ENCODE measurements at regions not wholly inside any gene's neighbourhood (a gene's known extent, or its start where the extent isn't known, plus 50 kb on each side); places are given as distances from the start of the nearest gene placed in this dataset. TPM values are rescaled to one million over a fixed set of nuclear protein-coding genes. Genes with fewer than 3 reads are reported as not detected.

- Histone ChIP-seq H3K4me3 (ENCODE audit: low read depth, low read length) (no peak overlapping the region), H3K36me3 (ENCODE audit: control insufficient read depth, insufficient read depth, low read length) (no peaks in the 10 kb centered on the region), H3K9me3 (ENCODE audit: control insufficient read depth, insufficient read depth, low read length) (peaks cover 8% of the 10 kb centered on the region), H3K4me1 (ENCODE audit: control insufficient read depth, insufficient read depth, low read length) (no peaks in the 10 kb centered on the region), H3K27me3 (ENCODE audit: control insufficient read depth, insufficient read depth, low read length) (no peaks in the 10 kb centered on the region), H3K27ac (ENCODE audit: low read depth, low read length) (no peak overlapping the region)
- DNase-seq (ENCODE audit: low read depth in 4 of 6, low spot score in 6 of 6), result no peak
These were observed 205.3 kb downstream of the CD109 start for GRCh38 chr6:73901311-73901710.

DNA sequence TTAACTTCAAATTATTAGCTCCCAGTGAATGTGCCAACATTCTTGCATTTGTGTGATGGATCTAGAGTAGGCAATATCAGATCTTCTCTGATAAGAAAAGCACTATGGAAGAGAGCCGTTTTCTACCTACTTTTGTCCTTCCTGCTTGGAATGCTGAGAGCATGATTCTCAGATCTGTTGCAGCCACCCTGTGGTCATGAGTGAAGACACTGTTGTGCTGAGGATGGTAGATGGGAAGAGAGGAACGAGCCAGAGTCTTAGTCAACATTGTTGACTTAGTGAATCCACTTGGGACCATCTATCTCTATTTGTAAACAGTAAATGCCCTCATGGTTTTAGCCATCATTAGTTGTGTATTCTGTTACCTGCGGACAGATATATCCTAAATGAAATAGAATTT, 202.6 kb downstream of the CD109 start:
- H3K9me3 ChIP-seq (ENCODE audit: control insufficient read depth, insufficient read depth, low read length), result peaks cover 8% of the 10 kb centered on the region
- WGBS (ENCODE audit: insufficient coverage), result 80% methylated on average over 1 of the region's 3 CpGs
- no peaks in the 10 kb centered on the region for H3K4me1 ChIP-seq (ENCODE audit: control insufficient read depth, insufficient read depth, low read length)
- H3K36me3 ChIP-seq (ENCODE audit: control insufficient read depth, insufficient read depth, low read length), result no peaks in the 10 kb centered on the region
- no peak overlapping the region for H3K27ac ChIP-seq (ENCODE audit: low read depth, low read length)
- no peak for DNase-seq (ENCODE audit: low read depth in 4 of 6, low spot score in 6 of 6)
- no peak overlapping the region for H3K4me3 ChIP-seq (ENCODE audit: low read depth, low read length)
- no peaks in the 10 kb centered on the region for H3K27me3 ChIP-seq (ENCODE audit: control insufficient read depth, insufficient read depth, low read length)

DNA sequence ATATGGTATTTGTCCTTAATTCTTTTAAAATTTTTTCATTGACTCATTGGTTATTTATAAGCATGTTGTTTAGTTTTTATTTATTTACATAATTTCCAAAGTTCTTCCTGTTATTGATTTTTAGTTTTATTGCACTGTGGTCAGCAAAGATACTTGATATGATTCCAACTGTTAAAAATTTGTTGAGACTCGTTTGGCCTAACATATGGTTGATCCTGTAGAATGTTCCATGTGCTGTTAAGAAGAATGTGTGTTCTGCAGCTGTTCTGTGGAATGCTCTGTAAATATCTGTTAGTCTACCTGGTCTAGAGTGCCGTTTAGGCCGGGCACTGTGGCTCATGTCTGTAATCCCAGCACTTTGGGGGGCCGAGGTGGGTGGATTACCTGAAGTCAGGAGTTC, 197.7 kb downstream of the CD109 start:
- Histone ChIP-seq H3K27me3 (ENCODE audit: control insufficient read depth, insufficient read depth, low read length) (no peaks in the 10 kb centered on the region), H3K4me3 (ENCODE audit: low read depth, low read length) (no peak overlapping the region), H3K4me1 (ENCODE audit: control insufficient read depth, insufficient read depth, low read length) (no peaks in the 10 kb centered on the region), H3K9me3 (ENCODE audit: control insufficient read depth, insufficient read depth, low read length) (no peaks in the 10 kb centered on the region), H3K36me3 (ENCODE audit: control insufficient read depth, insufficient read depth, low read length) (no peaks in the 10 kb centered on the region), H3K27ac (ENCODE audit: low read depth, low read length) (no peak overlapping the region)
- DNase-seq (ENCODE audit: low read depth in 4 of 6, low spot score in 6 of 6), result no peak
- 91% methylated on average over 2 of the region's 4 CpGs for WGBS (ENCODE audit: insufficient coverage)

GRCh38 chr6:73888050-73888449, 192.0 kb downstream of the CD109 start:
- H3K27me3 ChIP-seq (ENCODE audit: control insufficient read depth, insufficient read depth, low read length), result no peaks in the 10 kb centered on the region
- H3K4me3 ChIP-seq (ENCODE audit: low read depth, low read length), result no peak overlapping the region
- H3K36me3 ChIP-seq (ENCODE audit: control insufficient read depth, insufficient read depth, low read length), result no peaks in the 10 kb centered on the region
- no peak overlapping the region for H3K27ac ChIP-seq (ENCODE audit: low read depth, low read length)
- DNase-seq (ENCODE audit: low read depth in 4 of 6, low spot score in 6 of 6), result no peak
- no CpG with 5 or more reads among the region's 4 CpGs for WGBS (ENCODE audit: insufficient coverage)
- H3K9me3 ChIP-seq (ENCODE audit: control insufficient read depth, insufficient read depth, low read length), result no peaks in the 10 kb centered on the region
- H3K4me1 ChIP-seq (ENCODE audit: control insufficient read depth, insufficient read depth, low read length), result no peaks in the 10 kb centered on the region

DNA sequence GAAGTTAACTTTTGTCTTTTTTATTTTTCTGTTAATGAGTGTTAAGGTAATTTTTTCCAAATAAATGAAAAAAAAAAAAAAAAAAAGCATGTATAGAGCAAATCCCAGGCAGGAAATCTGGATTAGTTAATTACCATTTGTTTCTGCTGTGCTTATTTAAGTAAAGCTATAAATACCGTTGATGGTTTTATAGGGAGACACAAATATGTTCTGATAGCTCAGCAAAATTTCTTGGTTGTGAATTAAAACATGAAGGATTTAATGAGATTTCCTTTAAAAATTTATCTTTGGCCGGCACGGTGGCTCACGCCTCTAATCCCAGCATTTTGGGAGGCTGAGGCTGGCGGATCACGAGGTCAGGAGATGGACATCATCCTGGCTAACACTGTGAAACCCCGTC, 189.4 kb downstream of the CD109 start:
- Histone ChIP-seq H3K27me3 (ENCODE audit: control insufficient read depth, insufficient read depth, low read length) (no peaks in the 10 kb centered on the region), H3K36me3 (ENCODE audit: control insufficient read depth, insufficient read depth, low read length) (no peaks in the 10 kb centered on the region), H3K4me1 (ENCODE audit: control insufficient read depth, insufficient read depth, low read length) (no peaks in the 10 kb centered on the region), H3K27ac (ENCODE audit: low read depth, low read length) (no peak overlapping the region), H3K9me3 (ENCODE audit: control insufficient read depth, insufficient read depth, low read length) (no peaks in the 10 kb centered on the region), H3K4me3 (ENCODE audit: low read depth, low read length) (no peak overlapping the region)
- 60% methylated on average over 1 of the region's 7 CpGs for WGBS (ENCODE audit: insufficient coverage)
- DNase-seq (ENCODE audit: low read depth in 4 of 6, low spot score in 6 of 6), result no peak

GRCh38 chr6:73884540-73884939, 188.5 kb downstream of the CD109 start:
- H3K27ac ChIP-seq (ENCODE audit: low read depth, low read length), result no peak overlapping the region
- H3K9me3 ChIP-seq (ENCODE audit: control insufficient read depth, insufficient read depth, low read length), result no peaks in the 10 kb centered on the region
- no peaks in the 10 kb centered on the region for H3K27me3 ChIP-seq (ENCODE audit: control insufficient read depth, insufficient read depth, low read length)
- no peaks in the 10 kb centered on the region for H3K36me3 ChIP-seq (ENCODE audit: control insufficient read depth, insufficient read depth, low read length)
- WGBS (ENCODE audit: insufficient coverage), result no CpG with 5 or more reads among the region's 4 CpGs
- H3K4me3 ChIP-seq (ENCODE audit: low read depth, low read length), result no peak overlapping the region
- H3K4me1 ChIP-seq (ENCODE audit: control insufficient read depth, insufficient read depth, low read length), result no peaks in the 10 kb centered on the region
- no peak for DNase-seq (ENCODE audit: low read depth in 4 of 6, low spot score in 6 of 6)

DNA sequence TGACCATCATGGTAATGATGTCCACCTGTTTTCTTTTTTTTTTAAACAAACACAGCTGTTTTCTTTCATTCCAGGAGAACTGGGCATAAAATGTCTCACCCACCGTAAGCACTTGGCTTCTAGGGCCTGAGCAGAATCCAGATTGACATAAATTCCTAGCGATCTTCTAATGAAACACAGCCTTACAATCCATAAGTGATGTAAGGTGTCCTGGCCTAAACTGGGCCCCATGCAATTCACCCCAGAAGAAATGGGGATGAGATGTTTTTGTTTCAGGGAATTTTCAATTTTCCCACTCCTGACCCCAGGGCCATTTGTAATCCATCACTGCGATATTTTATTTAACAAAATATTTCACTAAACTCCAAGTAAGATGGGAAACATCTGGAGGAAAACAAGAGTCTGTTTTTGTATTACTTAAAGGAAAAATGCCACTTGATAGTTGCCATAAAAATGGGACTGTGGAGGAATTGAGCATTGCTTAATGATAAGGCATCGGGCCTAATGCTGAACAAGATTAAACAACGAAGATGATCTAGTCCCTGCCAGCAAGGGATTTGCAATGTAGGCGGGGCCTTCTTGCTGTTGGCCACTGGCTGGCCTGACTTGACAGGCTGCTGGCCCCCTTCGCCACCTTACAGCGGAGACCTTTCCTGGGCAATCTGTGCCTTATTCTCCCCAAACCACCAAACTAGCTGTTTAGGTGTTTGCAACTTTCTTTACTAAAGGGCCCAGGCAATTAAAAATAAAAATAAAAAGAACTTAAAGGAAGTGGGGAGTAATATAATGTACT, 183.7 kb downstream of the CD109 start:
- WGBS (ENCODE audit: insufficient coverage), result 68% methylated on average over 3 of the region's 8 CpGs

DNA sequence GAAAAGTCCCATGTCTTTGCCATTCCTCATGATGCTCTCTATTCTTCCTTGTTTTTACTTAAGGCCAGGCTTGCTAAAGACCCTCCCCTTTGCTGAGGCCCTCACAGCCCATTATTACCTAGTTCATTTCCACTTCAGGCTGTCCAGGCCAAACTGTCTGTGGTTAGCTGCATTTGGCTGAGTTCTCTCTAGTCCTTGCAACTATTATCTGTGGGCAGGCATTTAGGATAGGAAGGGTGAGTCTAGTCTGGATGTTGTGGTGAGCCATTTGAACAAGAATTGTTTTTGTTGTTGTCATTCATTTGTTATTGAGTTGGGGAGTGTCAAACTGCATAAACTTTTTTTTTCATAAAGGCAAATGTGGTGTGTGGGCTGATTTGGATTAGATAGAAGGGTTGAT, 182.4 kb downstream of the CD109 start:
- no peak overlapping the region for H3K4me3 ChIP-seq (ENCODE audit: low read depth, low read length)
- H3K27ac ChIP-seq (ENCODE audit: low read depth, low read length), result no peak overlapping the region
- no peaks in the 10 kb centered on the region for H3K36me3 ChIP-seq (ENCODE audit: control insufficient read depth, insufficient read depth, low read length)
- DNase-seq (ENCODE audit: low read depth in 4 of 6, low spot score in 6 of 6), result no peak
- H3K4me1 ChIP-seq (ENCODE audit: control insufficient read depth, insufficient read depth, low read length), result no peaks in the 10 kb centered on the region
- H3K9me3 ChIP-seq (ENCODE audit: control insufficient read depth, insufficient read depth, low read length), result no peaks in the 10 kb centered on the region
- no peaks in the 10 kb centered on the region for H3K27me3 ChIP-seq (ENCODE audit: control insufficient read depth, insufficient read depth, low read length)

More for the DNA sequence above, 183.7 kb downstream of the CD109 start:
- Histone ChIP-seq H3K36me3 (ENCODE audit: control insufficient read depth, insufficient read depth, low read length) (no peaks in the 10 kb centered on the region), H3K4me1 (ENCODE audit: control insufficient read depth, insufficient read depth, low read length) (no peaks in the 10 kb centered on the region), H3K27me3 (ENCODE audit: control insufficient read depth, insufficient read depth, low read length) (no peaks in the 10 kb centered on the region), H3K9me3 (ENCODE audit: control insufficient read depth, insufficient read depth, low read length) (no peaks in the 10 kb centered on the region), H3K27ac (ENCODE audit: low read depth, low read length) (no peak overlapping the region), H3K4me3 (ENCODE audit: low read depth, low read length) (no peak overlapping the region)
- DNase-seq (ENCODE audit: low read depth in 4 of 6, low spot score in 6 of 6), result no peak

Small RNAs in the stretch of these regions (small RNA-seq; reads per million reads assigned to genes)
- gene AL356277.1 (ENCODE audit: low replicate concordance), result not detected
- not detected for gene TXNP7 (ENCODE audit: low replicate concordance)
